Progenitor cell of endocrine pancreas (in vitro differentiated cells): ENCODE measurements at regions not wholly inside any gene's neighbourhood (a gene's known extent, or its start where the extent isn't known, plus 50 kb on each side); places are given as distances from the start of the nearest gene placed in this dataset.

Experiments used
- DNase-seq: peaks from one replicate; pipeline ENCODE4 v3.0.0; 2021; ENCODE audit warnings: low spot score; ENCODE audit not compliant: unreplicated experiment
- H3K27ac Mint-ChIP-seq: 2 replicates; pipeline ENCODE4 v1.8.0; 2021; ENCODE audit warnings: mild to moderate bottlenecking, moderate library complexity, mixed read lengths
- H3K27me3 Mint-ChIP-seq: 2 replicates; pipeline ENCODE4 v1.8.0; 2021; ENCODE audit warnings: mixed read lengths
- H3K36me3 Mint-ChIP-seq: 2 replicates; pipeline ENCODE4 v1.8.0; 2022; ENCODE audit warnings: mixed read lengths; ENCODE audit not compliant: insufficient read depth
- H3K4me1 Mint-ChIP-seq: 2 replicates; pipeline ENCODE4 v1.8.0; 2021; ENCODE audit warnings: low read depth, mixed read lengths
- H3K4me3 Mint-ChIP-seq: 2 replicates; pipeline ENCODE4 v1.8.0; 2021; ENCODE audit warnings: low read depth, mild to moderate bottlenecking, moderate library complexity, mixed read lengths
- H3K9me3 Mint-ChIP-seq: 2 replicates; pipeline ENCODE4 v1.8.0; 2021; ENCODE audit warnings: low read depth, mixed read lengths
- TF ChIP-seq, protein P1 (sequence below): fragments of 200-600 bp; sonication (generic); IDR thresholded peaks from one replicate; pipeline ENCODE4 v1.5.0; 2021; ENCODE audit warnings: antibody characterized with exemption, mild to moderate bottlenecking; ENCODE audit not compliant: unreplicated experiment

DNA sequence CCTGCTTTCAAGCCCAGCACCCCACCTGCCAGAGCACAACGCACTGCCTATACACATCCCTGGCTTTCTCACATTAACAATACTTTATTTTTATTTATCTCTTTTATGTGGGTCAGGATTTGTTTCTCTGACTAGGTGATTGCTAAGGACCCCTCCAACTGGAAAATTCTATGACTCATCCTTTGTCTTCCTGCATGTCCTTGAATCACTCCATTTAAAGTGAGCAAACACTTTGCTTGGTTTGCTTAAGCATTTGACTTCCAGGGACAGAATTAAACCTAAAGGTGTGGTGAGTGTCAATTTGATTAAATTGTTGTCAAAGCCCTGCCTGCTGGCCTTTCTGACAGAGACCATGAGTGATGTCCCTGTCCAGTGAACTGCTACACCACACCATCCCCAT is 536.5 kb upstream of the BRINP1 start:
- H3K27ac Mint-ChIP-seq, result no peak overlapping the region
- peaks cover 1% of the 10 kb centered on the region for H3K36me3 Mint-ChIP-seq
- H3K4me1 Mint-ChIP-seq, result peaks cover 5% of the 10 kb centered on the region
- no peak overlapping the region for H3K4me3 Mint-ChIP-seq
- no peak for DNase-seq
- H3K27me3 Mint-ChIP-seq, result no peaks in the 10 kb centered on the region
- TF ChIP-seq, protein P1, sequence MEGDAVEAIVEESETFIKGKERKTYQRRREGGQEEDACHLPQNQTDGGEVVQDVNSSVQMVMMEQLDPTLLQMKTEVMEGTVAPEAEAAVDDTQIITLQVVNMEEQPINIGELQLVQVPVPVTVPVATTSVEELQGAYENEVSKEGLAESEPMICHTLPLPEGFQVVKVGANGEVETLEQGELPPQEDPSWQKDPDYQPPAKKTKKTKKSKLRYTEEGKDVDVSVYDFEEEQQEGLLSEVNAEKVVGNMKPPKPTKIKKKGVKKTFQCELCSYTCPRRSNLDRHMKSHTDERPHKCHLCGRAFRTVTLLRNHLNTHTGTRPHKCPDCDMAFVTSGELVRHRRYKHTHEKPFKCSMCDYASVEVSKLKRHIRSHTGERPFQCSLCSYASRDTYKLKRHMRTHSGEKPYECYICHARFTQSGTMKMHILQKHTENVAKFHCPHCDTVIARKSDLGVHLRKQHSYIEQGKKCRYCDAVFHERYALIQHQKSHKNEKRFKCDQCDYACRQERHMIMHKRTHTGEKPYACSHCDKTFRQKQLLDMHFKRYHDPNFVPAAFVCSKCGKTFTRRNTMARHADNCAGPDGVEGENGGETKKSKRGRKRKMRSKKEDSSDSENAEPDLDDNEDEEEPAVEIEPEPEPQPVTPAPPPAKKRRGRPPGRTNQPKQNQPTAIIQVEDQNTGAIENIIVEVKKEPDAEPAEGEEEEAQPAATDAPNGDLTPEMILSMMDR, result no peak
- peaks cover 9% of the 10 kb centered on the region for H3K9me3 Mint-ChIP-seq

DNA sequence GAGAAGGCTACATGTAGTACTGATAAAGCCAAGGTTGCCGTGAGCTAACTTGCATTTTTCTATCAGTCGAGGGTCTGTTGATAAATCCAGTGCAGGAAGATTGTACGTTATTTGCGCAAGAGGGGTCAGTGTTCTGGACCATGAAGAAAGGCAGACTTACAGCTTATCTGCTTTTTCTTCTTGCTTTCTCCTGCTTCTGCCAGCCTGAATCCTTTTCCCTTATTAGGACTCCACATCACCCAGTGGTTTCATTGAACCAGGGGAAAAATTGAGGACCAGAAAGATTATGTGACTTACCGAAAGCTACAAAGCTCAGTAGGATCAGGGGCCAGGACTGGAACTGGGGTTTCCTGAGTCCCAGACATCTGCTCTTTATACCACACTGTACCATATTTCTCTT is 534.6 kb upstream of the BRINP1 start:
- Mint-ChIP-seq H3K27ac (no peak overlapping the region), H3K9me3 (peaks cover 8% of the 10 kb centered on the region), H3K4me1 (peaks cover 5% of the 10 kb centered on the region), H3K36me3 (peaks cover 1% of the 10 kb centered on the region), H3K27me3 (no peaks in the 10 kb centered on the region), H3K4me3 (no peak overlapping the region)
- TF ChIP-seq, protein P1, result no peak
- no peak for DNase-seq

DNA sequence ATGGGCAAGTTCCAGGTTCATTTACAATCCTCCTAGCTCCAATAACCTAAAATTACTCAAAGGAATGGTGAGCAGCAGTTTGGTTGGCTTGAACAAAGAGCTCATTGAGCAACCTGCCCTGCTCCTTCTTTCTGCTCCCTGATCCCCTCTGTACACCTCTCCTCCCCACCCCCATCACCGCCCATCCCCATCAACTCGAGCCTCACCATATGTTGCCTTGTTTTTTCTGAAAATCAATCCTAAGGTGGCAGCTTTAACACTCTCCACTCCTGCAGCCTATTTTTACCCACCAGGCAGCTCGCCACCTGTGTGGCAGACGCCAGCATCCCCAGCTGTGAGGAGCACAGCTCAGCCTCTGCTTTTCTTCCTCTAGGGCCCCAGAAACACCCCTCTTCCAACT is 533.4 kb upstream of the BRINP1 start:
- TF ChIP-seq, protein P1, result no peak
- H3K36me3 Mint-ChIP-seq, result no peaks in the 10 kb centered on the region
- peaks cover 4% of the 10 kb centered on the region for H3K27me3 Mint-ChIP-seq
- H3K4me1 Mint-ChIP-seq, result peaks cover 5% of the 10 kb centered on the region
- H3K27ac Mint-ChIP-seq, result no peak overlapping the region
- DNase-seq, result no peak
- peaks cover 2% of the 10 kb centered on the region for H3K9me3 Mint-ChIP-seq
- no peak overlapping the region for H3K4me3 Mint-ChIP-seq

DNA sequence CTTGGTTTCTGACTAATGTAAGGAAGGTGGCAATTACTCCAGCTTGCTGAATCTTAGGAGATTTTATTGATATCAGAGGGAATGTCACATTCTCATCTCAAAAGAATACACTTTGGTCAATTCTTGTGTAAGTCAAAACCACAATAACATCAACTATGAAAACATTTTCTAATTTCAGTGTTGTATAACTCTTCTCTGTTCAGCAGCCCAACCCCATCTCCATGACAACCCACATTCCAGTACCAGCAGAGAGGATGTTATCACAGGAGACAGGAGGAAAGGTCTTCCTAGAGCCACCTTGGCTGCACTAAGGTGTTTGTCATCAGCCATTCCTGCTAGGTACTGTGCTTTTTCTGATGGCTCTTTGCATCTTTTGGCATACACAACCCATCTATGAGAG is 529.1 kb upstream of the BRINP1 start:
- DNase-seq, result no peak
- H3K27ac Mint-ChIP-seq, result no peak overlapping the region
- H3K4me1 Mint-ChIP-seq, result no peaks in the 10 kb centered on the region
- peaks cover 2% of the 10 kb centered on the region for H3K9me3 Mint-ChIP-seq
- no peaks in the 10 kb centered on the region for H3K36me3 Mint-ChIP-seq
- peaks cover 8% of the 10 kb centered on the region for H3K27me3 Mint-ChIP-seq
- no peak overlapping the region for H3K4me3 Mint-ChIP-seq
- TF ChIP-seq, protein P1, result no peak

DNA sequence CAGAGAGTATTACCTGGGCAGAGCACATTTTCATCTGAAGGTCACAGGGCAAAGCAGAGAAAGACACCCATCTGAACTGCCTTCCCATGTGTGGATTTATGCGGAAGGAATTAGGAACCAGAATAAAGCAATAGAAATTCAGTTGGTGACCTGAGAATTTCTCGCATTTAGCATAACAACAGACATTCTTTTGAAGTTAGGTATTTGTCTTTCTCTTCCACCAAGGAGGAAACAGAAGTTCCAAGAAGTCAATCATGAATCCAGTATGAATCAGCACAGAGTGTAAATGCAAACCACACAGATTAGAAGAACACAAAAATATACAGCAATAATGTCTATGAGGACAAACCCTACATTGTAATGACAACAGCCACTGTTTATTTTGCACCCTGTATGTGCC is 515.2 kb upstream of the BRINP1 start:
- TF ChIP-seq, protein P1, result no peak
- Mint-ChIP-seq H3K27ac (no peak overlapping the region), H3K27me3 (peaks cover 3% of the 10 kb centered on the region), H3K4me3 (no peak overlapping the region), H3K9me3 (no peaks in the 10 kb centered on the region), H3K4me1 (no peaks in the 10 kb centered on the region), H3K36me3 (no peaks in the 10 kb centered on the region)
- no peak for DNase-seq
